Kidney (tissue), 13 donors: ENCODE measurements at regions not wholly inside any gene's neighbourhood (a gene's known extent, or its start where the extent isn't known, plus 50 kb on each side); places are given as distances from the start of the nearest gene placed in this dataset.
"Not testable (repeated sequence)": the region's sequence is repeated elsewhere in the genome, so short reads cannot be mapped to it uniquely, and the experiment has no call there.

Source experiments
- DNase-seq, 5 donors: peaks; one replicate each; pipeline ENCODE4 v3.0.0-alpha.2; 2013 to 2020
- FAIRE-seq: peaks from 2 replicates; lab custom pipeline; 2012; peaks lifted over from hg19 to GRCh38; lab: Jason Lieb, UNC
- H3K27ac ChIP-seq, 2 donors: one replicate each; pipeline ENCODE4 v1.7.0; 2013; ENCODE audit warnings: low read depth in 2 of 2, low read length in 2 of 2, inconsistent platforms in 1 of 2
- H3K27me3 ChIP-seq: one replicate; pipeline ENCODE4 v1.7.1; 2013; ENCODE audit warnings: low read length, inconsistent platforms; ENCODE audit not compliant: control insufficient read depth, insufficient read depth
- H3K36me3 ChIP-seq, 3 donors: one replicate each; pipeline versions ENCODE4 v1.7.0 to v1.7.1; 2013; ENCODE audit warnings: low read length in 3 of 3, control low read depth in 1 of 3, inconsistent platforms in 1 of 3; ENCODE audit not compliant: insufficient read depth in 3 of 3, control insufficient read depth in 2 of 3
- H3K4me1 ChIP-seq, 3 donors: one replicate each; pipeline versions ENCODE4 v1.7.0 to v1.7.1; 2013; ENCODE audit warnings: low read length in 3 of 3, inconsistent platforms in 1 of 3, low read depth in 1 of 3; ENCODE audit not compliant: control insufficient read depth in 2 of 3, insufficient read depth in 2 of 3
- H3K4me3 ChIP-seq, 3 donors: one replicate each; pipeline versions ENCODE4 v1.7.0 to v1.8.1; 2013; ENCODE audit warnings: low read length in 3 of 3, control low read depth in 1 of 3, inconsistent platforms in 1 of 3
- H3K9ac ChIP-seq, 3 donors: one replicate each; pipeline versions ENCODE4 v1.7.0 to v1.7.1; 2013; ENCODE audit warnings: low read length in 3 of 3, control low read depth in 1 of 3, inconsistent platforms in 1 of 3
- H3K9me3 ChIP-seq, 3 donors: one replicate each; pipeline versions ENCODE4 v1.7.0 to v1.7.1; 2013; ENCODE audit warnings: low read length in 3 of 3, control low read depth in 1 of 3, inconsistent platforms in 1 of 3; ENCODE audit not compliant: control insufficient read depth in 2 of 3, insufficient read depth in 1 of 3
- CTCF ChIP-seq: IDR thresholded peaks from 3 replicates; pipeline ENCODE4 v1.5.1; 2012; ENCODE audit warnings: mild to moderate bottlenecking, moderate library complexity, borderline replicate concordance; ENCODE audit not compliant: insufficient read depth; ENCODE audit errors: extremely low read depth
- intact Hi-C: fragments of 100-400 bp; cut with DNase I; formaldehyde crosslinking; loops from one replicate; pipeline ENCODE4 v1.11.1; 2022
- donor health status: control.
- donor health status: control.
- donor health status: control.
- donor health status: control.
- donor health status: control.
- donor health status: DM: yes; HTN: yes; CAD: no.
- donor health status: Normal renal cell carcinoma (clear cell type).

- DNase-seq, result peak in 2 of 5 donors; percentile 15 to 61
- intact Hi-C loops, H3K27me3 ChIP-seq, FAIRE-seq, H3K36me3 ChIP-seq, H3K4me3 ChIP-seq, H3K9ac ChIP-seq, H3K4me1 ChIP-seq, H3K9me3 ChIP-seq, H3K27ac ChIP-seq: not testable (repeated sequence)
Measured at GRCh38 chr14:105624749-105625434, 98.5 kb downstream of the TMEM121 start.

DNA sequence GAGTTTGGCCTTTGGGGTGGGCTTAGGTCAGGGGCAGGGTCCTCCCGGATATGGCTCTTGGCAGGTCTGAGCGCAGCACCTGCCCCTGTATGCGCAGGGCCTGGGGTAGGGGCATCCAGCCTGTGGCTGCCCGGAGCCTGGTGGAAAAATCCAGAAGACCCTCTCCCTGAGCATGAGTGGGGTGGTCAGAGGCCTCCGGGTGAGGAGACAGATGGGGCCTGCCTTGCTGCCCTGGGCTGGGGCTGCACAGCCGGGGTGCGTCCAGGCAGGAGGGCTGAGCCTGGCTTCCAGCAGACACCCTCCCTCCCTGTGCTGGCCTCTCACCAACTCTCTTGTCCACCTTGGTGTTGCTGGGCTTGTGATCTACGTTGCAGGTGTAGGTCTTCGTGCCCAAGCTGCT, 99.1 kb downstream of the TMEM121 start:
- intact Hi-C loops, FAIRE-seq, H3K9ac ChIP-seq, H3K4me3 ChIP-seq, H3K9me3 ChIP-seq, H3K27ac ChIP-seq, H3K36me3 ChIP-seq, H3K4me1 ChIP-seq, DNase-seq, H3K27me3 ChIP-seq: not testable (repeated sequence)

DNA sequence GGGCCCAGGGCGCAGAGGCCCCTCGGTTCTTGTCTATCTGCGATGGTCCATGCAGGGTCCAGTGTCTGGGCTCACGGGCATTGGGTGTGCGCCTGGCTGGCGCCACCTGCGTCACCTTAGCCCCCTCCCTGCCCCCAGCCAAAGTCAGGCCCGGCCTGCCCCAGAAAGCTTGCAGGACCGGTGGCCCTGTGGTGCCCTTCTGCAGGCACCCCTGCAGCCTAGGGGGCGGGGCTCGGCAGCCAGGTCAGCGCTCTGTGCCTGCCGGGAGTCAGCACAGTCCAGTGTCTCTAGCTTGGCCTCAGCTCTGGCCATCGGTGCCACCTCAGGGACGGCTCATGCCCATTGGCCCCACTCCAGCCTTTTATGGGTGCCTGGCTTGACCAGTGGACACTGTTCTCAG, 99.7 kb downstream of the TMEM121 start:
- peak in 1 of 5 donors; percentile 11 for DNase-seq
- H3K9ac ChIP-seq, H3K9me3 ChIP-seq, intact Hi-C loops, H3K27ac ChIP-seq, FAIRE-seq, H3K27me3 ChIP-seq, H3K4me1 ChIP-seq, H3K36me3 ChIP-seq, H3K4me3 ChIP-seq: not testable (repeated sequence)

DNA sequence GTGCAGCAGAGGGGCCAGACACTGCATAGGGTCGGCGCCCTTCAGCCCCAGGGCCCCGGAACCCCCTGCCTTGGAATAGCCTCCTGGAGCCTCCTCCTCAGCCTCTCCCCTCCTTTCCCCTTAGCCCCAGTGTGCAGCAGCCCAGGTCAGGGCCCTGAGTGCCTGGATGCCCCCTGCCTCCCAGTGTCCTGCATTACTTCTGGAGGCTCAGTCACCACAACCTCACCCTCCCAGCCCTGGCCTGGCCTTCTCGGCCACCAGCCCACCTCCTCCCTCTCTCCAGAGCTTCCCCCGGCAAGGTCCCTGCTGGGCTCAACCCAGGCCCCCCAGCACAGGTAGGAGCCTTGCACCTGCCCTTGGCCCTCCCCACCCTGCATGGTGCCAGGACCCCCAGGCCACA, 100.3 kb downstream of the TMEM121 start:
- H3K9me3 ChIP-seq, H3K27me3 ChIP-seq, intact Hi-C loops, H3K9ac ChIP-seq, H3K36me3 ChIP-seq, FAIRE-seq, H3K4me3 ChIP-seq, H3K4me1 ChIP-seq, DNase-seq, H3K27ac ChIP-seq: not testable (repeated sequence)

DNA sequence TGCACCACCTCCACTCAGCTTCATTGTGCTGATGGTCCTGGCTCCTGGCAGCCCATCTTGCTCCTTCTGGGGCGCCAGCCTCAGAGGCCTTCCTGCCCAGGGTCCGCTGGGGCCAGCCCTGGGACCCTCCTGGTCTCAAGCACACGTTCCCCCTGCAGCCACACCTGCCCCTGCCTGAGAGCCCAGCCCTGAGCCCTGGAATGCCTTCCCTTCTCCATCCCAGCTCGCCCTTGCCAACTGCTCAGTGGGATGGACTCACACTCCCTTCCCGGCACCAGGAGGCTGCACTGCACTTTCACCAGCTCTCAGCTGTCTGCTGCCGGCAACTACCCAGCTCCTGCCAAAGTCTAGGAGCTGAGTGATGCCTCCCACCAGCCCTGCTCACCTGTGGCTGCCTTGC, 100.9 kb downstream of the TMEM121 start:
- DNase-seq, H3K9ac ChIP-seq, H3K4me1 ChIP-seq, H3K4me3 ChIP-seq, H3K36me3 ChIP-seq, intact Hi-C loops, H3K27me3 ChIP-seq, H3K9me3 ChIP-seq, FAIRE-seq, H3K27ac ChIP-seq: not testable (repeated sequence)

DNA sequence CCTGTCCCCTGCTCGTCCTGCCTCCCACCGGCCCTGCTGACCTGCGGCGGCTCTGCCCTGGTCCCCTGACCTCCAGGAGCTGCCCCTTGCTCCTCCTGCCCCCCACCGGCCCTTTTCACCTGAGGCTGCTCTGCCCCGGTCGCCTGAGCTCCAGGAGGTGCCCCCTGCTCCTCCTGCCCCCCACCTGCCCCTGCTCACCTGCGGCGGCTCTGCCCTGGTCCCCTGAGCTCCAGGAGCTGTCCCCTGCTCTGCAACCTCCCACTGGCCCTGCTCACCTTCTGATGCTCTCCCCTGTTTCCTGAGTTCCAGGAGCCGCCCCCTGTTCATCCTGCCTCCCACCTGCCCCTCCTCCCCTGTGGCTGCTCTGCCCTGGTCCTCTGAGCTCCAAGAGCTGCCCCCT, 101.3 kb downstream of the TMEM121 start:
- Histone ChIP-seq H3K27me3 (no peaks in the 10 kb centered on the region), H3K4me1 (no peaks in the 10 kb centered on the region), H3K9ac (no peak overlapping the region), H3K27ac (no peak overlapping the region), H3K9me3 (no peaks in the 10 kb centered on the region), H3K36me3 (no peaks in the 10 kb centered on the region), H3K4me3 (no peak overlapping the region)
- FAIRE-seq (no peak), DNase-seq (peak in 1 of 5 donors; percentile 18)
- no peak for TF ChIP-seq CTCF
- intact Hi-C loops, result no loop called here

GRCh38 chr14:105628126-105628525, 101.7 kb downstream of the TMEM121 start:
- FAIRE-seq, H3K27ac ChIP-seq, H3K36me3 ChIP-seq, H3K4me3 ChIP-seq, H3K9me3 ChIP-seq, intact Hi-C loops, H3K4me1 ChIP-seq, H3K27me3 ChIP-seq, H3K9ac ChIP-seq: not testable (repeated sequence)
- peak in 1 of 5 donors; percentile 25 for DNase-seq
